ENCODE measurements at regions not wholly inside any gene's neighbourhood (a gene's known extent, or its start where the extent isn't known, plus 50 kb on each side); places are given as distances from the start of the nearest gene placed in this dataset.
"Not testable (repeated sequence)": the region's sequence is repeated elsewhere in the genome, so short reads cannot be mapped to it uniquely, and the experiment has no call there.

DNA sequence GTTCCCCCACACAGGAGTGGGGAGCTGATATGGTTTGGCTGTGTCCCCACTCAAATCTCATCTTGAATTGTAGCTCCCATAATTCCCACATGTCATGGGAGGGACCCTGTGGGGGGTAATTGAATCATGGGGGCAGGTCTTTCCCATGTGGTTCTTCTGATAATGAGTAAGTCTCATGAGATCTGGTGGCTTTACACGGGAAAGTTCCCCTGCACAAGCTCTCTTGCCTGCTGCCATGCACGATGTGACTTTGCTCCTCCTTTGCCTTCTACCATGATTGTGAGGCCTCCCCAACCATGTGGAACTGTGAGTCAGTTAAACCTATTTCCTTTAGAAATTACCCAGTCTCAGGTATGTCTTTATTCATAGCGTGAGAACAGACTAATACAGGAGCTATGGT is 347.0 kb upstream of the CDH5 start:
- TF ChIP-seq, protein P1, sequence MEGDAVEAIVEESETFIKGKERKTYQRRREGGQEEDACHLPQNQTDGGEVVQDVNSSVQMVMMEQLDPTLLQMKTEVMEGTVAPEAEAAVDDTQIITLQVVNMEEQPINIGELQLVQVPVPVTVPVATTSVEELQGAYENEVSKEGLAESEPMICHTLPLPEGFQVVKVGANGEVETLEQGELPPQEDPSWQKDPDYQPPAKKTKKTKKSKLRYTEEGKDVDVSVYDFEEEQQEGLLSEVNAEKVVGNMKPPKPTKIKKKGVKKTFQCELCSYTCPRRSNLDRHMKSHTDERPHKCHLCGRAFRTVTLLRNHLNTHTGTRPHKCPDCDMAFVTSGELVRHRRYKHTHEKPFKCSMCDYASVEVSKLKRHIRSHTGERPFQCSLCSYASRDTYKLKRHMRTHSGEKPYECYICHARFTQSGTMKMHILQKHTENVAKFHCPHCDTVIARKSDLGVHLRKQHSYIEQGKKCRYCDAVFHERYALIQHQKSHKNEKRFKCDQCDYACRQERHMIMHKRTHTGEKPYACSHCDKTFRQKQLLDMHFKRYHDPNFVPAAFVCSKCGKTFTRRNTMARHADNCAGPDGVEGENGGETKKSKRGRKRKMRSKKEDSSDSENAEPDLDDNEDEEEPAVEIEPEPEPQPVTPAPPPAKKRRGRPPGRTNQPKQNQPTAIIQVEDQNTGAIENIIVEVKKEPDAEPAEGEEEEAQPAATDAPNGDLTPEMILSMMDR (conservative IDR thresholded peaks at IDR 0.05; ENCODE audit: low read depth, low read length) = not testable (repeated sequence)
- TF ChIP-seq EZH2 (IDR thresholded peaks at IDR 0.05; ENCODE audit: low read length, unreplicated experiment); EZH2phosphoT487 (IDR thresholded peaks at IDR 0.05; ENCODE audit: borderline replicate concordance, low read length): not testable (repeated sequence)
